Islet precursor cell (in vitro differentiated cells): ENCODE measurements at regions not wholly inside any gene's neighbourhood (a gene's known extent, or its start where the extent isn't known, plus 50 kb on each side); places are given as distances from the start of the nearest gene placed in this dataset.
"Not testable (repeated sequence)": the region's sequence is repeated elsewhere in the genome, so short reads cannot be mapped to it uniquely, and the experiment has no call there.

Source experiments
- DNase-seq: peaks from one replicate; pipeline ENCODE4 v3.0.0-alpha.2; 2018

GRCh38 chr20:1747953-1748577 is 90.5 kb upstream of the SIRPG start:
- DNase-seq, result no peak

GRCh38 chr20:1742049-1742434 is 84.5 kb upstream of the SIRPG start:
- DNase-seq, result not testable (repeated sequence)

- no peak for DNase-seq
Observed at GRCh38 chr20:1741309-1742048, 83.9 kb upstream of the SIRPG start.

GRCh38 chr20:1737134-1737533 is 79.6 kb upstream of the SIRPG start:
- no peak for DNase-seq

- DNase-seq, result no peak
Observed at GRCh38 chr20:1735417-1736089, 78.0 kb upstream of the SIRPG start.

- no peak for DNase-seq
Observed at GRCh38 chr20:1734269-1734858, 76.8 kb upstream of the SIRPG start.

GRCh38 chr20:1731828-1732375 is 74.3 kb upstream of the SIRPG start:
- not testable (repeated sequence) for DNase-seq

GRCh38 chr20:1730981-1731711 is 73.6 kb upstream of the SIRPG start:
- not testable (repeated sequence) for DNase-seq

GRCh38 chr20:1727303-1727702 is 69.7 kb upstream of the SIRPG start:
- not testable (repeated sequence) for DNase-seq

- no peak for DNase-seq
Observed at GRCh38 chr20:1724901-1725300, 67.3 kb upstream of the SIRPG start.

GRCh38 chr20:1722513-1723050 is 65.0 kb upstream of the SIRPG start:
- DNase-seq, result no peak

- no peak for DNase-seq
Observed at GRCh38 chr20:1721687-1722512, 64.3 kb upstream of the SIRPG start.

GRCh38 chr20:1720845-1721475 is 63.4 kb upstream of the SIRPG start:
- DNase-seq, result no peak

- no peak for DNase-seq
Observed at GRCh38 chr20:1720226-1720625, 62.6 kb upstream of the SIRPG start.

- no peak for DNase-seq
Observed at GRCh38 chr20:1718604-1719384, 61.2 kb upstream of the SIRPG start.

- no peak for DNase-seq
Observed at GRCh38 chr20:1712634-1713624, 55.4 kb upstream of the SIRPG start.

- DNase-seq, result no peak
Observed at GRCh38 chr20:1711826-1712601, 54.4 kb upstream of the SIRPG start.

GRCh38 chr20:1711266-1711665 is 53.7 kb upstream of the SIRPG start:
- no peak for DNase-seq
